OCI-LY3 (cell line): ENCODE measurements at regions not wholly inside any gene's neighbourhood (a gene's known extent, or its start where the extent isn't known, plus 50 kb on each side); places are given as distances from the start of the nearest gene placed in this dataset.

Source experiments
- H2AFZ ChIP-seq: fragments of 200-600, 300-600 bp; shearing (Covaris generic); 2 replicates; pipeline ENCODE4 v1.6.0; 2014; ENCODE audit warnings: antibody characterized with exemption, low read depth, low read length
- H3K27ac ChIP-seq: fragments of 200-600, 300-600 bp; sonication (generic); 2 replicates; pipeline ENCODE4 v1.5.1; 2014; ENCODE audit warnings: mild to moderate bottlenecking, low read length, moderate library complexity, mixed read lengths
- H3K27me3 ChIP-seq: fragments of 200-600, 300-600 bp; sonication (generic); 2 replicates; pipeline ENCODE4 v1.6.1; 2014; ENCODE audit warnings: low read depth, low read length, mixed read lengths
- H3K36me3 ChIP-seq: fragments of 200-600, 300-600 bp; sonication (generic); replicated peaks from 2 replicates; pipeline ENCODE3; 2014; ENCODE audit warnings: low read depth, low read length, mixed read lengths
- H3K4me1 ChIP-seq: fragments of 300-600, 200-600 bp; sonication (generic); 2 replicates; pipeline ENCODE4 v1.6.1; 2014; ENCODE audit warnings: low read length, mixed read lengths
- H3K4me2 ChIP-seq: fragments of 200-600, 300-600 bp; sonication (generic); 2 replicates; pipeline ENCODE4 v1.6.1; 2014; ENCODE audit warnings: low read length, mixed read lengths
- H3K4me3 ChIP-seq: fragments of 300-600, 200-600 bp; sonication (generic); 2 replicates; pipeline ENCODE4 v1.5.1; 2014; ENCODE audit warnings: antibody characterized with exemption, mild to moderate bottlenecking, low read length, moderate library complexity
- H3K79me2 ChIP-seq: fragments of 300-600, 200-600 bp; shearing (Covaris generic); 2 replicates; pipeline ENCODE4 v1.6.1; 2014; ENCODE audit warnings: mild to moderate bottlenecking, low read length, mixed read lengths
- H3K9ac ChIP-seq: fragments of 300-600, 200-600 bp; shearing (Covaris generic); 2 replicates; pipeline ENCODE4 v1.6.0; 2014; ENCODE audit warnings: mild to moderate bottlenecking, low read length, moderate library complexity
- H3K9me3 ChIP-seq: fragments of 200-600, 300-600 bp; shearing (Covaris generic); 2 replicates; pipeline ENCODE4 v1.6.1; 2014; ENCODE audit warnings: low read length, mixed read lengths; ENCODE audit not compliant: insufficient read depth
- H4K20me1 ChIP-seq: fragments of 200-600, 300-600 bp; sonication (generic); 2 replicates; pipeline ENCODE4 v1.6.1; 2016; ENCODE audit warnings: low read length, mixed read lengths; ENCODE audit not compliant: insufficient read depth
- EZH2phosphoT487 ChIP-seq: fragments of 200-600 bp; shearing (Covaris generic); IDR thresholded peaks from 2 replicates; pipeline ENCODE4 v1.6.1; 2018; ENCODE audit warnings: antibody characterized with exemption, mixed run types, low read depth
- TF ChIP-seq, protein P1 (sequence below): fragments of 200-600, 300-600 bp; sonication (generic); IDR thresholded peaks from 2 replicates; pipeline ENCODE4 v1.5.1; 2014; ENCODE audit warnings: antibody characterized with exemption, low read length, low read depth

GRCh38 chr12:28885928-28886327 is 263.1 kb upstream of the FAR2 start:
- H3K79me2 ChIP-seq: no peaks in the 10 kb centered on the region
- no peak overlapping the region for H2AFZ ChIP-seq
- no peaks in the 10 kb centered on the region for H4K20me1 ChIP-seq
- no peaks in the 10 kb centered on the region for H3K9me3 ChIP-seq
- H3K27ac ChIP-seq: no peak overlapping the region
- H3K4me1 ChIP-seq: no peaks in the 10 kb centered on the region; the same call in 1 of the 2 replicates
- TF ChIP-seq EZH2phosphoT487: no peak
- TF ChIP-seq, protein P1, sequence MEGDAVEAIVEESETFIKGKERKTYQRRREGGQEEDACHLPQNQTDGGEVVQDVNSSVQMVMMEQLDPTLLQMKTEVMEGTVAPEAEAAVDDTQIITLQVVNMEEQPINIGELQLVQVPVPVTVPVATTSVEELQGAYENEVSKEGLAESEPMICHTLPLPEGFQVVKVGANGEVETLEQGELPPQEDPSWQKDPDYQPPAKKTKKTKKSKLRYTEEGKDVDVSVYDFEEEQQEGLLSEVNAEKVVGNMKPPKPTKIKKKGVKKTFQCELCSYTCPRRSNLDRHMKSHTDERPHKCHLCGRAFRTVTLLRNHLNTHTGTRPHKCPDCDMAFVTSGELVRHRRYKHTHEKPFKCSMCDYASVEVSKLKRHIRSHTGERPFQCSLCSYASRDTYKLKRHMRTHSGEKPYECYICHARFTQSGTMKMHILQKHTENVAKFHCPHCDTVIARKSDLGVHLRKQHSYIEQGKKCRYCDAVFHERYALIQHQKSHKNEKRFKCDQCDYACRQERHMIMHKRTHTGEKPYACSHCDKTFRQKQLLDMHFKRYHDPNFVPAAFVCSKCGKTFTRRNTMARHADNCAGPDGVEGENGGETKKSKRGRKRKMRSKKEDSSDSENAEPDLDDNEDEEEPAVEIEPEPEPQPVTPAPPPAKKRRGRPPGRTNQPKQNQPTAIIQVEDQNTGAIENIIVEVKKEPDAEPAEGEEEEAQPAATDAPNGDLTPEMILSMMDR: no peak
- H3K36me3 ChIP-seq: no peaks in the 10 kb centered on the region
- H3K9ac ChIP-seq: no peak overlapping the region
- no peak overlapping the region for H3K4me3 ChIP-seq
- no peaks in the 10 kb centered on the region for H3K27me3 ChIP-seq
- H3K4me2 ChIP-seq: no peak overlapping the region

- no peak overlapping the region for H3K4me2 ChIP-seq
- H3K4me3 ChIP-seq: no peak overlapping the region
- H3K27me3 ChIP-seq: no peaks in the 10 kb centered on the region
- TF ChIP-seq, protein P1: no peak
- TF ChIP-seq EZH2phosphoT487: no peak
- H4K20me1 ChIP-seq: no peaks in the 10 kb centered on the region
- no peaks in the 10 kb centered on the region; the same call in 1 of the 2 replicates for H3K4me1 ChIP-seq
- H3K27ac ChIP-seq: no peak overlapping the region
- H3K9me3 ChIP-seq: no peaks in the 10 kb centered on the region
- H3K9ac ChIP-seq: no peak overlapping the region
- H3K79me2 ChIP-seq: no peaks in the 10 kb centered on the region
- H2AFZ ChIP-seq: no peak overlapping the region
- no peaks in the 10 kb centered on the region for H3K36me3 ChIP-seq
Measured at GRCh38 chr12:28887461-28887990, 261.6 kb upstream of the FAR2 start.

DNA sequence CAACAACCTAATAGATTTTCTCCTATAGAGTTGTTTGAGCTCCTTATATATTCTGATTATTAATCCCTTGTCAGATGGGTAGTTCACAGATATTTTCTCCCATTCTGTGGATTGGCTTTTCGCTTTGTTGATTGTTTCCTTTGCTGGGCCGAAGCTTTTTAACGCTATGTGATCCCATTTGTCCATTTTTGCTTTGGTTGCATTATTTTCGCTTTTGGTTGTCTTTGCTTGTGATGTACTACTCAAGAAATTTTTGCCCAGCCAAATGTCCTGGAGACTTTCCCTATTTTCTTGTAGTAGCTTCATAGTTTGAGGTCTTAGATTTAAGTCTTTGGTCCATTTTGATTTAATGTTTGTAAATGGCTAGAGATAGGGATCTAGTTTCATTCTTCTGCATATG is 258.4 kb upstream of the FAR2 start:
- H3K27me3 ChIP-seq: no peaks in the 10 kb centered on the region
- H3K27ac ChIP-seq: no peak overlapping the region
- no peak overlapping the region for H3K4me2 ChIP-seq
- no peaks in the 10 kb centered on the region for H3K79me2 ChIP-seq
- H3K9ac ChIP-seq: no peak overlapping the region
- H4K20me1 ChIP-seq: no peaks in the 10 kb centered on the region
- TF ChIP-seq, protein P1: no peak
- TF ChIP-seq EZH2phosphoT487: no peak
- no peaks in the 10 kb centered on the region for H3K4me1 ChIP-seq
- no peak overlapping the region for H3K4me3 ChIP-seq
- H2AFZ ChIP-seq: no peak overlapping the region
- H3K36me3 ChIP-seq: no peaks in the 10 kb centered on the region
- no peaks in the 10 kb centered on the region for H3K9me3 ChIP-seq

- Histone ChIP-seq H3K9ac (no peak overlapping the region), H3K9me3 (no peaks in the 10 kb centered on the region), H3K27me3 (no peaks in the 10 kb centered on the region), H3K27ac (no peak overlapping the region), H3K4me2 (no peak overlapping the region), H3K79me2 (no peaks in the 10 kb centered on the region), H2AFZ (no peak overlapping the region), H4K20me1 (no peaks in the 10 kb centered on the region), H3K4me3 (no peak overlapping the region), H3K36me3 (no peaks in the 10 kb centered on the region), H3K4me1 (no peaks in the 10 kb centered on the region)
- TF ChIP-seq, protein P1: no peak
- TF ChIP-seq EZH2phosphoT487: no peak
Measured at GRCh38 chr12:28891126-28891525, 258.0 kb upstream of the FAR2 start.
